ENCODE measurements at regions not wholly inside any gene's neighbourhood (a gene's known extent, or its start where the extent isn't known, plus 50 kb on each side); places are given as distances from the start of the nearest gene placed in this dataset.

- DNase-seq = no peak
Measured at GRCh38 chr5:164748861-164749260, 1243.4 kb downstream of the MAT2B start.

- no peak for DNase-seq
Measured at GRCh38 chr5:164753434-164753833, 1248.0 kb downstream of the MAT2B start.

- no peak for DNase-seq
Measured at GRCh38 chr5:164763206-164763605, 1257.8 kb downstream of the MAT2B start.

- no peak for DNase-seq
Measured at GRCh38 chr5:164772122-164772521, 1266.7 kb downstream of the MAT2B start.

GRCh38 chr5:164784230-164784629 is 1278.8 kb downstream of the MAT2B start:
- DNase-seq = no peak

GRCh38 chr5:164798110-164798509 is 1292.7 kb downstream of the MAT2B start:
- DNase-seq = no peak

- no peak for DNase-seq
Measured at GRCh38 chr5:164799391-164799790, 1294.0 kb downstream of the MAT2B start.

GRCh38 chr5:164801910-164802309 is 1296.5 kb downstream of the MAT2B start:
- DNase-seq = no peak

- no peak for DNase-seq
Measured at GRCh38 chr5:164809821-164810220, 1304.4 kb downstream of the MAT2B start.

- DNase-seq = no peak
Measured at GRCh38 chr5:164818445-164818844, 1313.0 kb downstream of the MAT2B start.

GRCh38 chr5:164824671-164825070 is 1319.3 kb downstream of the MAT2B start:
- no peak for DNase-seq

- DNase-seq = no peak
Measured at GRCh38 chr5:164832516-164832915, 1327.1 kb downstream of the MAT2B start.

GRCh38 chr5:164844348-164844747 is 1338.9 kb downstream of the MAT2B start:
- no peak for DNase-seq

GRCh38 chr5:164860896-164861295 is 1355.5 kb downstream of the MAT2B start:
- DNase-seq = no peak

GRCh38 chr5:164861610-164862009 is 1356.2 kb downstream of the MAT2B start:
- DNase-seq = no peak

GRCh38 chr5:164868761-164869160 is 1363.3 kb downstream of the MAT2B start:
- DNase-seq = no peak

GRCh38 chr5:164869325-164869724 is 1363.9 kb downstream of the MAT2B start:
- DNase-seq = no peak

- no peak for DNase-seq
Measured at GRCh38 chr5:164876793-164877192, 1371.4 kb downstream of the MAT2B start.

- no peak for DNase-seq
Measured at GRCh38 chr5:164881442-164881841, 1376.0 kb downstream of the MAT2B start.

- no peak for DNase-seq
Measured at GRCh38 chr5:164885179-164885578, 1379.8 kb downstream of the MAT2B start.

GRCh38 chr5:164893071-164893470 is 1387.7 kb downstream of the MAT2B start:
- DNase-seq = no peak

GRCh38 chr5:164898705-164899104 is 1393.3 kb downstream of the MAT2B start:
- DNase-seq = no peak

- DNase-seq = no peak
Measured at GRCh38 chr5:164909673-164910072, 1404.3 kb downstream of the MAT2B start.

- no peak for DNase-seq
Measured at GRCh38 chr5:164921722-164922121, 1416.3 kb downstream of the MAT2B start.

- no peak for DNase-seq
Measured at GRCh38 chr5:164934039-164934438, 1428.6 kb downstream of the MAT2B start.

GRCh38 chr5:164934561-164934960 is 1429.1 kb downstream of the MAT2B start:
- no peak for DNase-seq

Data from NCI-H1092 treated with DMSO at 0.1 percent for 48 hours (cell line).